Endothelial cell of umbilical vein (primary cell): ENCODE measurements at regions not wholly inside any gene's neighbourhood (a gene's known extent, or its start where the extent isn't known, plus 50 kb on each side); places are given as distances from the start of the nearest gene placed in this dataset.

Source experiments
- BruUV-seq: library from RNA; stranded (reverse); fragments of 400-500 nt; replicated peaks from 2 replicates; lab custom pipeline; 2021; lab: Mats Ljungman, UMichigan
- CTCF ChIA-PET: fragments of 300-600, 350-600 bp; sonication (Branson Sonifier 250); formaldehyde crosslinking; loops from one replicate; lab custom pipeline; 2021; ENCODE audit warnings: antibody characterized with exemption, inconsistent platforms; lab: Charles Lee
- POLR2A ChIA-PET: fragments of 300-600, 350-600 bp; sonication (Branson Sonifier 250); formaldehyde crosslinking; loops from one replicate; lab custom pipeline; 2021; ENCODE audit warnings: antibody characterized with exemption, inconsistent platforms; lab: Charles Lee
- DNase-seq: peaks from one replicate; pipeline ENCODE4 v3.0.0-alpha.2; 2011; ENCODE audit warnings: low read depth, low spot score
- FAIRE-seq: peaks from 2 replicates; lab custom pipeline; 2011; peaks lifted over from hg19 to GRCh38; lab: Jason Lieb, UNC
- H2AFZ ChIP-seq: 2 replicates; pipeline ENCODE4 v1.6.0; 2012; ENCODE audit warnings: low read depth, low read length, control low read depth, inconsistent platforms
- H3K27ac ChIP-seq: 2 replicates; pipeline ENCODE4 v1.5.1; 2011; ENCODE audit warnings: low read depth, mild to moderate bottlenecking, control low read depth, low read length, moderate library complexity; ENCODE audit not compliant: insufficient read depth
- H3K27me3 ChIP-seq, 2 experiments: 2 replicates each; pipeline versions ENCODE4 v1.6.0 to v1.6.1; 2011; ENCODE audit warnings: low read length in 2 of 2, mixed read lengths in 1 of 2; ENCODE audit not compliant: control insufficient read depth in 2 of 2, insufficient read depth in 2 of 2
- H3K36me3 ChIP-seq, 2 experiments: 2 replicates in 1 of 2; 3 replicates in 1 of 2; pipeline ENCODE4 v1.5.1; 2011; ENCODE audit warnings: low read length in 2 of 2, mild to moderate bottlenecking in 1 of 2, moderate library complexity in 1 of 2; ENCODE audit not compliant: control insufficient read depth in 2 of 2, insufficient read depth in 2 of 2; ENCODE audit errors: extremely low read depth in 1 of 2
- H3K4me1 ChIP-seq: 3 replicates; pipeline ENCODE4 v1.5.1; 2011; ENCODE audit warnings: mild to moderate bottlenecking, low read length; ENCODE audit not compliant: control insufficient read depth, insufficient read depth; ENCODE audit errors: extremely low read depth
- H3K4me2 ChIP-seq: 2 replicates; pipeline ENCODE4 v1.6.1; 2011; ENCODE audit warnings: low read length, control low read depth, mixed read lengths; ENCODE audit not compliant: insufficient read depth
- H3K4me3 ChIP-seq, 3 experiments: fragments of 200-600 bp in 1 of 3; sonication (generic), shearing (Covaris generic) in 1 of 3; replicated peaks in 1 of 3; 2 replicates each; pipeline ENCODE4 v1.5.1; 2011 to 2016; ENCODE audit warnings: control low read depth in 3 of 3, low read length in 3 of 3, mild to moderate bottlenecking in 2 of 3, inconsistent platforms in 1 of 3, low read depth in 1 of 3, moderate library complexity in 1 of 3; ENCODE audit not compliant: insufficient read depth in 1 of 3
- H3K79me2 ChIP-seq: 2 replicates; pipeline ENCODE4 v1.6.0; 2012; ENCODE audit warnings: low read length, inconsistent platforms; ENCODE audit not compliant: control insufficient read depth, insufficient read depth
- H3K9ac ChIP-seq: replicated peaks from 2 replicates; pipeline ENCODE3; 2011; ENCODE audit warnings: low read length, control low read depth; ENCODE audit not compliant: insufficient read depth; ENCODE audit errors: extremely low read depth
- H3K9me1 ChIP-seq: replicated peaks from 3 replicates; pipeline ENCODE4 v1.6.0; 2011; ENCODE audit warnings: mild to moderate bottlenecking, low read length; ENCODE audit not compliant: control insufficient read depth, insufficient read depth; ENCODE audit errors: extremely low read depth
- H3K9me3 ChIP-seq: replicated peaks from 2 replicates; pipeline ENCODE4 v1.5.1; 2012; ENCODE audit warnings: low read length, inconsistent platforms; ENCODE audit not compliant: control insufficient read depth, insufficient read depth
- H4K20me1 ChIP-seq: replicated peaks from 2 replicates; pipeline ENCODE3; 2011; ENCODE audit warnings: mild to moderate bottlenecking, low read length; ENCODE audit not compliant: control insufficient read depth, insufficient read depth; ENCODE audit errors: extremely low read depth
- CTCF ChIP-seq, 2 donors: IDR thresholded peaks; 1 replicate in 1 of 2; 2 replicates in 1 of 2; pipeline ENCODE4 v1.5.1; 2011; ENCODE audit warnings: low read length in 2 of 2, mild to moderate bottlenecking in 2 of 2, moderate library complexity in 2 of 2, control low read depth in 1 of 2, inconsistent platforms in 1 of 2, low read depth in 1 of 2; ENCODE audit not compliant: insufficient read depth in 1 of 2; ENCODE audit errors: extremely low read depth in 1 of 2
- EZH2 ChIP-seq: IDR thresholded peaks from 2 replicates; pipeline ENCODE4 v1.6.1; 2012; ENCODE audit warnings: borderline replicate concordance, low read depth, mild to moderate bottlenecking, moderate library complexity, low read length, inconsistent platforms; ENCODE audit not compliant: severe bottlenecking
- FOS ChIP-seq: IDR thresholded peaks from 2 replicates; pipeline ENCODE4 v1.6.1; 2011; ENCODE audit warnings: mild to moderate bottlenecking, low read length, moderate library complexity, borderline replicate concordance; ENCODE audit not compliant: insufficient read depth
- GATA2 ChIP-seq: IDR thresholded peaks from 2 replicates; pipeline ENCODE4 v1.7.0; 2011; ENCODE audit warnings: low read depth, mild to moderate bottlenecking, moderate library complexity, mixed read lengths, low read length; ENCODE audit not compliant: insufficient read length, insufficient read depth
- JUN ChIP-seq: IDR thresholded peaks from 2 replicates; pipeline ENCODE4 v1.6.1; 2011; ENCODE audit warnings: borderline replicate concordance, low read depth; ENCODE audit not compliant: insufficient read length, insufficient read depth
- MAX ChIP-seq: IDR thresholded peaks from 2 replicates; pipeline ENCODE4 v1.6.1; 2011; ENCODE audit not compliant: insufficient read depth, insufficient read length
- MYC ChIP-seq: IDR thresholded peaks from one replicate; pipeline ENCODE4 v1.6.1; 2011; ENCODE audit warnings: mild to moderate bottlenecking, low read depth, low read length
- POLR2A ChIP-seq: IDR thresholded peaks from 2 replicates; pipeline ENCODE4 v1.6.1; 2012; ENCODE audit warnings: low read depth, mild to moderate bottlenecking, control low read depth, low read length
- POLR2AphosphoS5 ChIP-seq: IDR thresholded peaks from 2 replicates; pipeline ENCODE4 v1.6.1; 2012; ENCODE audit warnings: low read depth, mild to moderate bottlenecking, control low read depth, low read length, moderate library complexity; ENCODE audit not compliant: insufficient read depth
- dilution Hi-C: fragments of 300-500 bp; cut with MboI; formaldehyde crosslinking; loops from one replicate; pipeline ENCODE4 v1.15.0; 2019; ENCODE audit warnings: low sequenced_read_pairs; ENCODE audit not compliant: extremely low pct_ligation_motif_present
- intact Hi-C: fragments of 100-400 bp; cut with micrococcal nuclease; formaldehyde crosslinking; loops from one replicate; pipeline ENCODE4 v1.10.0; 2022

DNA sequence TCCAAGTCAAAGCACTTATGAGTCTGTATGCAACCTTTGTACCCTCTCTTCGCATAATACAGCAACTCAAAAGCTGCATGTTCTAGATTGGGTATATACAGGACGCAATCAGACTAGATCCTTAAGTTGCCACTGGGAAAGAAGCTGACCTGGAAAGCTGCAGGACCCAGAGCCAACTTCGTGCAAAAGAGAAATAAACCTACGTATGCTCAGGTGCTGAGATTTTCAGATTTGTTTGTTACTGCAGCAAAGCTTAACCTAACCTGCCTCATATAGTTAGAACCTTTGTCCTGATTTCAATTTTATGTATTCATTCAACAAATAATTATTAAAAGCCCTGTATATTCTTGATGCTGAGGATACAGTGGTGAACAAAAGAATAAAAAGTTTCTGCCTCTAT lies 139.7 kb downstream of the SLC30A10 start:
- Histone ChIP-seq H3K4me2 (no peak overlapping the region), H3K36me3 (no peaks in the 10 kb centered on the region), H3K4me3 (no peak overlapping the region), H3K9ac (no peak overlapping the region), H2AFZ (no peak overlapping the region), H3K79me2 (no peaks in the 10 kb centered on the region), H3K9me3 (no peaks in the 10 kb centered on the region), H3K27ac (no peak overlapping the region), H3K4me1 (no peaks in the 10 kb centered on the region), H4K20me1 (no peaks in the 10 kb centered on the region), H3K9me1 (no peaks in the 10 kb centered on the region), H3K27me3 (no peaks in the 10 kb centered on the region)
- POLR2A ChIA-PET = no interaction called here
- TF ChIP-seq JUN (no peak), POLR2AphosphoS5 (no peak), CTCF (IDR thresholded peaks at IDR 0.05; ENCODE audit: extremely low read depth in 1 of 2, insufficient read depth in 1 of 2, low read depth in 1 of 2, low read length in 2 of 2) (no peak), FOS (no peak), POLR2A (no peak), MAX (no peak), GATA2 (no peak), MYC (no peak), EZH2 (no peak)
- no TSS peak for BruUV-seq
- CTCF ChIA-PET = no interaction called here
- FAIRE-seq = no peak
- intact Hi-C loops = no loop called here
- dilution Hi-C loops = no loop called here
- DNase-seq = no peak
